B cell (primary cell): ENCODE measurements at regions not wholly inside any gene's neighbourhood (a gene's known extent, or its start where the extent isn't known, plus 50 kb on each side); places are given as distances from the start of the nearest gene placed in this dataset.

Experiments used
- EZH2 ChIP-seq: IDR thresholded peaks from 2 replicates; pipeline ENCODE4 v1.6.1; 2012; ENCODE audit warnings: borderline replicate concordance, low read depth, mild to moderate bottlenecking, moderate library complexity, low read length; ENCODE audit not compliant: insufficient read depth, poor library complexity, severe bottlenecking
- TF ChIP-seq, protein P1 (sequence below): fragments of 200-600 bp; IDR thresholded peaks from one replicate; pipeline ENCODE4 v1.8.0; 2022; ENCODE audit warnings: antibody characterized with exemption, mild to moderate bottlenecking

- TF ChIP-seq, protein P1, sequence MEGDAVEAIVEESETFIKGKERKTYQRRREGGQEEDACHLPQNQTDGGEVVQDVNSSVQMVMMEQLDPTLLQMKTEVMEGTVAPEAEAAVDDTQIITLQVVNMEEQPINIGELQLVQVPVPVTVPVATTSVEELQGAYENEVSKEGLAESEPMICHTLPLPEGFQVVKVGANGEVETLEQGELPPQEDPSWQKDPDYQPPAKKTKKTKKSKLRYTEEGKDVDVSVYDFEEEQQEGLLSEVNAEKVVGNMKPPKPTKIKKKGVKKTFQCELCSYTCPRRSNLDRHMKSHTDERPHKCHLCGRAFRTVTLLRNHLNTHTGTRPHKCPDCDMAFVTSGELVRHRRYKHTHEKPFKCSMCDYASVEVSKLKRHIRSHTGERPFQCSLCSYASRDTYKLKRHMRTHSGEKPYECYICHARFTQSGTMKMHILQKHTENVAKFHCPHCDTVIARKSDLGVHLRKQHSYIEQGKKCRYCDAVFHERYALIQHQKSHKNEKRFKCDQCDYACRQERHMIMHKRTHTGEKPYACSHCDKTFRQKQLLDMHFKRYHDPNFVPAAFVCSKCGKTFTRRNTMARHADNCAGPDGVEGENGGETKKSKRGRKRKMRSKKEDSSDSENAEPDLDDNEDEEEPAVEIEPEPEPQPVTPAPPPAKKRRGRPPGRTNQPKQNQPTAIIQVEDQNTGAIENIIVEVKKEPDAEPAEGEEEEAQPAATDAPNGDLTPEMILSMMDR: no peak
- TF ChIP-seq EZH2: no peak
Observed at GRCh38 chr19:13652810-13653590, 111.3 kb upstream of the MRI1 start.
